ENCODE measurements at regions not wholly inside any gene's neighbourhood (a gene's known extent, or its start where the extent isn't known, plus 50 kb on each side); places are given as distances from the start of the nearest gene placed in this dataset.
"Not testable (repeated sequence)": the region's sequence is repeated elsewhere in the genome, so short reads cannot be mapped to it uniquely, and the experiment has no call there.

DNA sequence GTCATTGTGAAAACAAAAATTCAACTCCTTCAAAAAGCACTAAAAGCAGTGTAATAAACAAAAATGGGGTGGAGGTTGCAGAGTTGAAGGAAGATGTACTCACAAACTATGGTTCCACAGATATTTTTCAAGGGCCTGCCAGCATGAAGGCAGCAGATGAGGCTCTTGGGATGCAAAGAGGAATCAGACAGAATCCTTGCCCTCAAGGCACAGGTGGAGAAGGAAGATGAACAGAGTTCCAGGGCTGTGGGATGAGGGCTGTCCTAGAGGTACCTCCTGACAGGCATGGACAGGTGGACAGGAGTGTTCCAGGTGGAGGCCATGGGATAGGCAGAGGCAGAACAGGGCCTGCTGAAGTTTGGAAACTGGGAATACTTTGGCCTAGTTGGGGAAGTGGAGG, 140.5 kb upstream of the ANKH start:
- no peak for DNase-seq

- no peak for DNase-seq
Measured at GRCh38 chr5:15010936-15011335, 139.4 kb upstream of the ANKH start.

DNA sequence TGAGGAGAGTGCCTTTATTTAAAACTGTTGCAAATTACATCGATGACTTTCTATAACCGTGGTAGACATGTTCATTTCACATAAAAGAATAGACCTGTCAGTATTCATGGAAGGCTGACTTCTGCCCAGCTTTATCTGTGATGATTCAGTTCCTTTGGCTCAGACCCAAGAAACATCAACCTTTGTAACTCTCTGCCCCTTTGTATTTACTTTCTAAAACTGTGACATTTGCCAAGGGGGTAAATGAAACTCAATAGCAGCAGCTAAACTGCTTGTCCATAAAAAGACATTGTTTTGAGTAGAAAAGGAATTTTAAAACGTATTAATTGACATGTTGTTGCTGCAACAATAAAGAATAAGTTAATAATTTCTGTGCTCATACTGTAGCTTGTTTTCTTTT, 137.8 kb upstream of the ANKH start:
- no peak for DNase-seq

DNA sequence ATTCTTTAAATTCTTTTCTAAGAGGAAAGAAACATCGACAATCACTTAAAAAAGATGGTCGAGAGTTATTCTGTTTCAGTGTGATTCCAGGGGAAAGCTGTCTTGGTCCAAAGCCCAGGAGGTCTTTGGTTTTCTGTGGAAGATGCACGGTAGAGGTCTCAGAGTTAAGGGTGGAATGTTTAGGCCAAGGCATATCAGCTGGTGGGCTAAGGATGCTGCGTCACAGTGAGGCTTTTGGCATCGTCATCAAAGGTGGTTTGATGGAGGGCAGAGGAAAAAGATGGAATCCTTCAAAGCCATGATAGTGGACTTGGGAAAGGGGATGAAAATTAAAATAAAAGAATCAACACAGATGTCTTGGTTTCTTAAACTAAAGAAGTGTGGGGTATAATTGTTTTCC, 137.3 kb upstream of the ANKH start:
- no peak for DNase-seq

DNA sequence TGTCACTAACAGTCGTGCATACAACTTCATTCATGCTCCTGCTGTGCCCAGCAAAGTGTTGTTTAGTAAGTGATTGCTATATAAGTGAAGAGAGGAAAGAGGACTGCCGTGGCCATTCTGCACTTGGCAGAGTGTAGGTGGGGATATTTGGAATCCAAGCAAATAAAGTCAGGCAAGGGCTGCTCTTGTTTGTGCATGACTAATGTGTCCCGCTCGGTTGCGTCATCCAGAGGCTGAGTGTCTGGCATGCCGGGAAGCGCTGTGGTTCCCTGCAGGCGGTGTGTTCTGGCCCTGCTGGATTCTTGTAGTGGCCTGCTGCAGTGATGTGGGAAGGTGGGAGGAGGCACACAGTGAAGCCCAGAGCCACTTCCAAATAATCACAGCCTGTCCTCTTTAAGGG, 136.9 kb upstream of the ANKH start:
- no peak for DNase-seq

DNA sequence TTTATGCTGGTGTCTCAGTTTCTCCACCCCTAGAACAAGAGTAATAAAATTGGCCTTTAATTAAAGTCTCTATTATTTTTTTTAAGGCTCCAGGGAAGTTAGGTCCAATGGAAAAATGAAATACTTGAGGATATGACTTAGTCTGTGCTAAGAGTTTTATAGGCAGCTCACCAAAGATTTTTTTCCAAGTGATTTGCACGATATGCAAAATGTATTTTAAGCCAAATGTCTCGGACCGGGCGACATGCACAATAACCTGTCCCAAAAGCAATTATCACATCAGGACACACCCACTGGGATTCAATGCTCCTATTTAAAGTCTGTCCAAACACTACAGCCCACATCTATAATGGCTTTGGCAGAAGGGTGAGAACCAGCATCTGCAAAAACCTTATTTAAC, 136.1 kb upstream of the ANKH start:
- DNase-seq: no peak

- no peak for DNase-seq
Measured at GRCh38 chr5:15004506-15004905, 132.9 kb upstream of the ANKH start.

DNA sequence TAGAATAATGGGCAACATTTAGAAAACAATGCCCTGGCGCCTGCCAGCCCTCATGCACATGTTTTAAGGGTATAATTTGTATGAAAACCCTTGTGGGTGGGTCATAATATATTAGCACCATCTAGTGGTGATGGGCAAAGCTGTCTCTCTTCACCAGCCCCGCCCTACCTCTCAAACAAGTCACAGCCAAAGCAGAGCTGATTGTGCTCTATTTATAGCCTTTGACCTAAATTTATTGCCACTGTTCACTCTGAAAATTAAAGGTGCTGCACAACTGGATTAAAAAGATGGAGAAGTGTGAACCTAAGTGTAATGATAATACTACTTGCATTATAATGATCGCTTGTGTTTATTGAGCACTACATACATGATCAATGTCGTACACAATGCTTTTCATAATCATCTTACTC, 131.9 kb upstream of the ANKH start:
- DNase-seq: peak; percentile 34 to 75

- no peak for DNase-seq
Measured at GRCh38 chr5:15002791-15003190, 131.2 kb upstream of the ANKH start.

DNA sequence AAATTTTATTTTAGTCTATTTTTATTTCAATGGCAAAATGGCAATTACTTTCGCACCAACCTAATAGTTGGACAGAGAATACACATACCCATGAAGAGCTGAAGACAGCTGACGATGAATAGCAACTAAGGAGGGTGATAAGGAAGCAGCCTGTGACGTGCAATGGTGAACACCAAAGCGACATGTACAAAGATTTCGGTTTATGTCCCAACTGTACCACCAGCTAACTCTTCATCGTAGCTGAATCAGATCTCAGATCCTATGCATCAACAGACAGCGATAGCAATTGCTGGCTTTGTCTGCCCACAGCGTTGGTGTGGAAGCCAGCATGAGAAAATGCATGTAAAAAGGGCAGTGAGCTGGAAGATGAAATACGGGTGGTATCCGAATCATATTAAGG, 130.6 kb upstream of the ANKH start:
- DNase-seq: no peak

DNA sequence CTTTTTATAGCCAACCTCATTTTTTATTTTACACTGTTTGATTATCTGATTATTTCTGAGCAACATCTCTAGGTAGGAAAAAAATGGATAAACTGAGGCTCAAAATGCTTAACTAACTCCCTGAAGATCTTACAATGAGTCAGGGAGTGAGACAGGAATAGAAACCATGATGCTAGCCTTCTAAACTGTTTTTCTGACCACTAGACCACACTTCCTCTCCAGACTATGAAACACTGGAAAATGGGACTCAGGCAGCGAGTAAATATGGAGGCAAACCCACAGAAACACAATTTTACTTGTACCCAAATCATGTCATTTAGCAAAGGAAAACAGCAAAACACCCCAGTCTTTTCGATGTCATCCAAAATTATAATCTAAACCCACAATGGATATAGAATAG, 129.9 kb upstream of the ANKH start:
- no peak for DNase-seq

GRCh38 chr5:14998491-14998890, 126.9 kb upstream of the ANKH start:
- DNase-seq: no peak

- no peak for DNase-seq
Measured at GRCh38 chr5:14996997-14997396, 125.4 kb upstream of the ANKH start.

DNA sequence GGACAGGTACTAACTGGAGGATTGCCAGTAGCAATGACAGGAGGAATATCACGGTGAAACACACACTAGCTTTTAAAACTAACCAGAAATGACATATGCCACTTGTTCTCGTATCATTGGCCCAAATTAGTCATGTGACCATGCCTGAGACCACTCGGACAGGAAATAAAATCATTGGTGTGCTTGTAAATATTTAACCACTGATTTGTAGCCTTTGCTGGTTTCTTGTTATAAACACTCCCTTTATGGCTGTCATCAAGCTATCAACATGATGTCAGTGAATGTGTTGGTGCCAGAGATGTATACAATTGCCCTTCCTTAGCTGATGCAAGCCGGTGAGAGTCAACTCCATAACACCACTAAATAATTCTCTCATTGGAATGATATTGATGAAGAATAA, 123.7 kb upstream of the ANKH start:
- no peak for DNase-seq

- not testable (repeated sequence) for DNase-seq
Measured at GRCh38 chr5:14993459-14994133, 122.0 kb upstream of the ANKH start.

- not testable (repeated sequence) for DNase-seq
Measured at GRCh38 chr5:14992751-14993458, 121.3 kb upstream of the ANKH start.

- no peak for DNase-seq
Measured at GRCh38 chr5:14988223-14988622, 116.6 kb upstream of the ANKH start.

GRCh38 chr5:14986413-14986812, 114.8 kb upstream of the ANKH start:
- no peak for DNase-seq

DNA sequence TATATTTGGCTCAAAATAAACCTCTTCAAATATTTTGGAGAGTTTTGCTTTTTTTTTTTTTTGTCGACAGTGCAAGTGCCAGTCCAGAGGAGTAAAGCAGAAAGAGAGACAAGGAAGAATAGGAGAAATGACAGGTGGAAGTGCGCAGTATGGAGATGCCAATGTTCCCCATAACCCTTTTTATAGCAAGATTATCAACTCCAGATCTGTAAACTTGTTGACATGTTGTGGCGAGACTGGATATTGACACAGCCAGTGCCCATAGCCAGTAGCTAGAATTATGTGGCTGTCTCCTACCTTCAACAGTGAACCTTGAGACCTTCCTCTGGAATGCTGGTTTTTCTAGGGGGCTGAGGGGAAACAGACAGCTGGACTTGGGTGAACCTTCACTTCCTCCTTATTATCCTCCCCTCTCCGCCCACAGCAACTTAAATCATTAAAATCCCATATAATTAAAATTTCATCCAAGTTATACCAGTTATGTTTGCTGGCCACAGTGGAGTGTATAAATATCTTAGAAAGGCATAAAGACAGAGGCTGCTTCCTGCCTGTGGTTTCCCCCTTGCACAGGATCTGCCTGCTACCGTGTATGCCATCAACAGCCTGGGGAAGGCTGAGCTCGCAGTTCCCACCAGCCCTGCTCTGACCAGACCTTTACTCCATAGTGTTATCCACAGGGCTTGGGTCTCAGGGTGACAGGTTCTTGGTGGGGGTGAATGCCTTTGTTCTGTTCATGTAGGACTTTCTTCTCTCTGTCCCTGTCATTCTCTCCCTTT, 112.3 kb upstream of the ANKH start:
- no peak for DNase-seq

- DNase-seq: no peak
Measured at GRCh38 chr5:14980698-14981097, 109.1 kb upstream of the ANKH start.

- no peak for DNase-seq
Measured at GRCh38 chr5:14977058-14977685, 105.6 kb upstream of the ANKH start.

GRCh38 chr5:14976486-14976885, 104.9 kb upstream of the ANKH start:
- DNase-seq: no peak

DNA sequence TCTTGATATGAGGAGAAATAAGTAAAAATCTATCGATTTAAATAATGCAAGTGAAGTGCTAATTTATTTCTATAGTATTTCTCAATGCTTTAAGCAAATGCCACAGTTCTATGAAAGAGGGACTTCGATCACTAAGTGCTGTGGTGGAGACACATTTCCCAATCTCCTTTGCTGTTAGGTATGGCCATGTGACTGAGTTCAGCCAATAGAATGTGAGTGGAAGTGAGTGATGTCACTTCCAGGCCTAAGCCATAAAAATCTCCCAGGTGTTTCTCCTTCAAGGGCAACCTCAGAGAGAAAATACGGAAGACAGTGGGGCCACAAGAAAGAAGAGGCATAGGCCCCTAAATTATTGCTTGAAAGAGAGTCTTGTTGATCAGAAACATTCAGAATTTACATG, 100.3 kb upstream of the ANKH start:
- no peak for DNase-seq

DNA sequence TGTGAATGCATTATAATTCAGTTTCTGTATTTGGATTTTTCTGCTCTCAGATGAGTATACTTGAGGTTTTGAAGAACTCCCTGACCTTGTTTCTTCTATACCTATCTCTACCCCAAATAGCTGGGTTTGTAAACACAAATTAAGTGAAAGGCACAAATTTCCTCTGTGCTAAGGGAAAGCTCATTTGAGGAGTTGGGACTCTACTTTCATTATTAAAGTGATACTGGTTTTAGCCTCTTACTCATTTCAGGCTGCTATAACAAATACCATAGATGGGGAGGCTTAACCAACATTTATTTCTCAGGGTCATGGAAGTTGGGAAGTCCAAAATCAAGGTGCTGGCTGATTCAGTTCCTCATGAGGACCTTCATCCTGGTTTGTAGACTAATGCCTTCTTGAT, 97.2 kb upstream of the ANKH start:
- DNase-seq: no peak
